BJ (cell line): ENCODE measurements at regions not wholly inside any gene's neighbourhood (a gene's known extent, or its start where the extent isn't known, plus 50 kb on each side); places are given as distances from the start of the nearest gene placed in this dataset.

Source experiments
- CTCF ChIA-PET: fragments of 350-600 bp; formaldehyde crosslinking; extraction: SDS; loops from one replicate; lab custom pipeline; 2021; ENCODE audit warnings: antibody characterized with exemption, inconsistent platforms; lab: Yijun Ruan, JAX
- POLR2A ChIA-PET: fragments of 300-600 bp; sonication (Branson Sonifier 250); formaldehyde crosslinking; extraction: SDS; loops from one replicate; lab custom pipeline; 2021; ENCODE audit warnings: antibody characterized with exemption; lab: Charles Lee
- DNase-seq: peaks from one replicate; pipeline ENCODE4 v3.0.0-alpha.2; 2011; ENCODE audit warnings: low read depth
- H3K27me3 ChIP-seq: 2 replicates; pipeline ENCODE4 v1.6.0; 2011; ENCODE audit warnings: low read length; ENCODE audit not compliant: control insufficient read depth, insufficient read depth
- H3K36me3 ChIP-seq: 2 replicates; pipeline ENCODE4 v1.5.1; 2011; ENCODE audit warnings: low read length; ENCODE audit not compliant: control insufficient read depth, insufficient read depth
- H3K4me3 ChIP-seq: 2 replicates; pipeline ENCODE4 v1.5.1; 2011; ENCODE audit warnings: low read depth, mild to moderate bottlenecking, control low read depth, low read length
- CTCF ChIP-seq: IDR thresholded peaks from 2 replicates; pipeline ENCODE4 v1.5.1; 2011; ENCODE audit warnings: low read depth, mild to moderate bottlenecking, control low read depth, inconsistent platforms, low read length, moderate library complexity; ENCODE audit not compliant: insufficient read depth

GRCh38 chr6:130303431-130303830 lies 62.4 kb upstream of the TMEM200A start:
- H3K27me3 ChIP-seq: no peaks in the 10 kb centered on the region
- ChIA-PET CTCF (interaction anchor here (1.3 kb wide), 1 partner anchor 9 kb away, joined by 4 read pairs; no protein-coding TSS in a partner anchor), POLR2A (interaction anchor here (0.6 kb wide), 1 partner anchor 30 kb away, joined by 10 read pairs; no protein-coding TSS in a partner anchor)
- no peak overlapping the region for H3K4me3 ChIP-seq
- no peaks in the 10 kb centered on the region for H3K36me3 ChIP-seq
- peak; percentile 52 for DNase-seq
- TF ChIP-seq CTCF: no peak

- ChIA-PET POLR2A (no interaction called here), CTCF (no interaction called here)
- H3K27me3 ChIP-seq: no peaks in the 10 kb centered on the region
- H3K4me3 ChIP-seq: no peak overlapping the region
- TF ChIP-seq CTCF: no peak
- H3K36me3 ChIP-seq: no peaks in the 10 kb centered on the region
- DNase-seq: no peak
These were observed 67.6 kb upstream of the TMEM200A start for GRCh38 chr6:130298258-130298657.

DNA sequence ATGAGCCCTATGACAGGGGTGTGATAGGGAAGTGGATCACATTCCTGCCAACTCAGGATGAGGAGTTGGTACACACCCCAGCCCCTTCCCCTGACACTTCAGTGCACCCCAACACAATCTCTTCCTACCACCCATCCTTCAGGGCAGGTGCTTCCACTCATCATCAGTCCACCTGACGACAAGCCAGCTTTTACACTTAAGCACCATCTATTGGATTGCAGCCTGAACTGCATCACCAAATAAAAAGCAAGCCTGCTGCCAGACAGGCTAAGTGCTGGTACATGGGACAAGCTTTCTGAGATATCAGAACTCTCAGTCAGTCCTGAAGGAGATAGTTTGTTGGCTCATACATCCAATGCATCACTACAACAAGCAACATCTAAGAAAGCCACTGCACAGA lies 69.0 kb upstream of the TMEM200A start:
- DNase-seq: no peak
- CTCF ChIA-PET: interaction anchor here (0.7 to 0.9 kb wide), 2 partner anchors 26 to 576 kb away, joined by 3 to 4 read pairs; no protein-coding TSS in a partner anchor
- no peak for TF ChIP-seq CTCF

GRCh38 chr6:130293800-130294199 lies 71.0 kb upstream of the SAMD3 start:
- ChIA-PET POLR2A (no interaction called here), CTCF (interaction anchor here (0.6 to 1.4 kb wide), 25 partner anchors 9 to 1058 kb away, joined by 3 to 7 read pairs (median 3); no protein-coding TSS in a partner anchor)
- H3K4me3 ChIP-seq: no peak overlapping the region
- no peaks in the 10 kb centered on the region for H3K27me3 ChIP-seq
- TF ChIP-seq CTCF: peak; percentile 84
- DNase-seq: no peak
- H3K36me3 ChIP-seq: no peaks in the 10 kb centered on the region

More for the DNA sequence above, 69.0 kb upstream of the TMEM200A start:
- POLR2A ChIA-PET: no interaction called here
- Histone ChIP-seq H3K4me3 (no peak overlapping the region), H3K36me3 (no peaks in the 10 kb centered on the region), H3K27me3 (no peaks in the 10 kb centered on the region)

DNA sequence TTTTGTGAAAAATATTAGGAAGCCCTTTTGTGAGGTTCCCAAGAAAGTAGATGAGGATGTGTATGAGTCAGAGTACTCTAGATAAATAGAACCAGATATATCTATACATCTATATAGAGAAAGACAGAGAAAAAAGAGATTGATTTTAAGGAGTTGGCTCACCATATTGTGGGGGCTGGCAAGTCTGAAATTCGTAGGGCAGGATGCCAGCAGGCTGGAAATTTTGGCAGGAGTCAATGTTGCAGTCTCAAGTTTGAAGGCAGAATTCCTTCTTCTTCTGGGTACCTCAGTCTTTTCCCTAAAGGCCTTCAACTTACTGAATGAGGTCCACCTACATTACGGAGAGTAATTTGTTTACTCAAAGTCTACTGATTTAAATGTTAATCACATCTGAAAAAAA lies 65.3 kb upstream of the SAMD3 start:
- ChIA-PET CTCF (no interaction called here), POLR2A (no interaction called here)
- Histone ChIP-seq H3K4me3 (no peak overlapping the region), H3K36me3 (no peaks in the 10 kb centered on the region), H3K27me3 (no peaks in the 10 kb centered on the region)
- no peak for TF ChIP-seq CTCF
- DNase-seq: no peak
